Suprapubic skin (tissue), 4 donors: ENCODE measurements at regions not wholly inside any gene's neighbourhood (a gene's known extent, or its start where the extent isn't known, plus 50 kb on each side); places are given as distances from the start of the nearest gene placed in this dataset.

Source experiments
- EP300 ChIP-seq: sonication (generic); formaldehyde crosslinking; IDR thresholded peaks from one replicate; pipeline ENCODE4 v1.6.1; 2017; ENCODE audit warnings: antibody characterized with exemption
- POLR2A ChIP-seq, 2 donors: fragments of 450-650 bp; IDR thresholded peaks; one replicate each; pipeline ENCODE4 v1.6.1; 2017; ENCODE audit warnings: antibody characterized with exemption in 2 of 2, mild to moderate bottlenecking in 2 of 2, moderate library complexity in 2 of 2
- POLR2AphosphoS5 ChIP-seq, 3 donors: sonication (generic); formaldehyde crosslinking; IDR thresholded peaks; one replicate each; pipeline ENCODE4 v1.6.1; 2017; ENCODE audit warnings: antibody characterized with exemption in 3 of 3
- TF ChIP-seq, protein P1 (sequence below), 2 donors: fragments of 200-600 bp in 1 of 2; fragments of 450-650 bp in 1 of 2; sonication (generic) in 1 of 2; IDR thresholded peaks; one replicate each; pipeline ENCODE4 v1.5.1; 2016 to 2019; ENCODE audit warnings: antibody characterized with exemption in 2 of 2, mild to moderate bottlenecking in 1 of 2, moderate library complexity in 1 of 2

DNA sequence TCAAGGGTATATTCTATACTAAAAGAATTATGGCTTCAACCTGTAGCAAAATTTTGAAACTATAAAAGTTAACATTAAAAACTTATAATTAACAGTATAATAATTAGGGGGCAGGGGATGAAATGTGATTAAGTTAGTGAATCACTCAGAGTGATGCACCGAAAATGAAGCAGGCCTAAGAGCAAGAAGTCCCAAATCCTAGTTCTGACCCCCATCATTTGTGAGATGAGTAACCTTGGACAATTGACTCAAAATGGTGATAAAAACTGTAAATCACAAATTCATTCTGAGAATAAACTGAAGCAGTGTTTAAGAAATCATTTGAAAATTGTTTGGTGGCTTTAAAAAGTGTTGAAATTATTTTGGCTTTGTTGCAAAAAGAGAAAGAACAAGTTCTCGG is 56.8 kb downstream of the KLF12 start:
- TF ChIP-seq, protein P1, sequence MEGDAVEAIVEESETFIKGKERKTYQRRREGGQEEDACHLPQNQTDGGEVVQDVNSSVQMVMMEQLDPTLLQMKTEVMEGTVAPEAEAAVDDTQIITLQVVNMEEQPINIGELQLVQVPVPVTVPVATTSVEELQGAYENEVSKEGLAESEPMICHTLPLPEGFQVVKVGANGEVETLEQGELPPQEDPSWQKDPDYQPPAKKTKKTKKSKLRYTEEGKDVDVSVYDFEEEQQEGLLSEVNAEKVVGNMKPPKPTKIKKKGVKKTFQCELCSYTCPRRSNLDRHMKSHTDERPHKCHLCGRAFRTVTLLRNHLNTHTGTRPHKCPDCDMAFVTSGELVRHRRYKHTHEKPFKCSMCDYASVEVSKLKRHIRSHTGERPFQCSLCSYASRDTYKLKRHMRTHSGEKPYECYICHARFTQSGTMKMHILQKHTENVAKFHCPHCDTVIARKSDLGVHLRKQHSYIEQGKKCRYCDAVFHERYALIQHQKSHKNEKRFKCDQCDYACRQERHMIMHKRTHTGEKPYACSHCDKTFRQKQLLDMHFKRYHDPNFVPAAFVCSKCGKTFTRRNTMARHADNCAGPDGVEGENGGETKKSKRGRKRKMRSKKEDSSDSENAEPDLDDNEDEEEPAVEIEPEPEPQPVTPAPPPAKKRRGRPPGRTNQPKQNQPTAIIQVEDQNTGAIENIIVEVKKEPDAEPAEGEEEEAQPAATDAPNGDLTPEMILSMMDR (IDR thresholded peaks at IDR 0.05), result no peak
- TF ChIP-seq POLR2A (IDR thresholded peaks at IDR 0.05) (no peak), POLR2AphosphoS5 (IDR thresholded peaks at IDR 0.05) (no peak), EP300 (no peak)
